NCI-H146 treated with DMSO at 0.1 percent for 48 hours (cell line): ENCODE measurements at regions not wholly inside any gene's neighbourhood (a gene's known extent, or its start where the extent isn't known, plus 50 kb on each side); places are given as distances from the start of the nearest gene placed in this dataset.

ENCODE experiments used
- DNase-seq: peaks from one replicate; lab custom pipeline; 2025; ENCODE audit not compliant: unreplicated experiment; lab: John Stamatoyannopoulos, UW

GRCh38 chr13:30844548-30845296 lies 61.3 kb upstream of the MEDAG start:
- DNase-seq: no peak

GRCh38 chr13:30845297-30846214 lies 60.5 kb upstream of the MEDAG start:
- DNase-seq: no peak

GRCh38 chr13:30846311-30846710 lies 59.8 kb upstream of the MEDAG start:
- DNase-seq: no peak

GRCh38 chr13:30846866-30847265 lies 59.2 kb upstream of the MEDAG start:
- DNase-seq: no peak

- no peak for DNase-seq
Measured at GRCh38 chr13:30847650-30848307, 58.3 kb upstream of the MEDAG start.

- DNase-seq: no peak
Measured at GRCh38 chr13:30848332-30849027, 57.6 kb upstream of the MEDAG start.

- DNase-seq: no peak
Measured at GRCh38 chr13:30849611-30850010, 56.5 kb upstream of the MEDAG start.

- no peak for DNase-seq
Measured at GRCh38 chr13:30850204-30850866, 55.7 kb upstream of the MEDAG start.

- DNase-seq: no peak
Measured at GRCh38 chr13:30850867-30851211, 55.2 kb upstream of the MEDAG start.

- no peak for DNase-seq
Measured at GRCh38 chr13:30851697-30852096, 54.4 kb upstream of the MEDAG start.

- DNase-seq: no peak
Measured at GRCh38 chr13:30855569-30855968, 50.5 kb upstream of the MEDAG start.

- DNase-seq: no peak
Measured at GRCh38 chr13:30856005-30856790, 49.9 kb upstream of the MEDAG start.
